ENCODE measurements at regions not wholly inside any gene's neighbourhood (a gene's known extent, or its start where the extent isn't known, plus 50 kb on each side); places are given as distances from the start of the nearest gene placed in this dataset.

GRCh38 chr16:82364690-82365089, 194.7 kb upstream of the MPHOSPH6 start:
- Mint-ChIP-seq H3K27ac (no peak overlapping the region), H3K36me3 (no peaks in the 10 kb centered on the region), H3K4me1 (no peaks in the 10 kb centered on the region), H3K9me3 (no peaks in the 10 kb centered on the region), H3K4me3 (no peak overlapping the region), H3K27me3 (no peaks in the 10 kb centered on the region)
- no peak for ATAC-seq

- Mint-ChIP-seq H3K9me3 (no peaks in the 10 kb centered on the region), H3K27ac (no peak overlapping the region), H3K27me3 (peaks cover 7% of the 10 kb centered on the region), H3K4me1 (no peaks in the 10 kb centered on the region), H3K4me3 (no peak overlapping the region), H3K36me3 (no peaks in the 10 kb centered on the region)
- no peak for ATAC-seq
Observed at GRCh38 chr16:82363026-82363816, 193.2 kb upstream of the MPHOSPH6 start.

- no peak overlapping the region for H3K27ac Mint-ChIP-seq
- no peaks in the 10 kb centered on the region for H3K9me3 Mint-ChIP-seq
- H3K4me1 Mint-ChIP-seq: no peaks in the 10 kb centered on the region
- ATAC-seq: no peak
- peaks cover 15% of the 10 kb centered on the region for H3K27me3 Mint-ChIP-seq
- no peaks in the 10 kb centered on the region for H3K36me3 Mint-ChIP-seq
- no peak overlapping the region for H3K4me3 Mint-ChIP-seq
Observed at GRCh38 chr16:82361885-82362284, 191.9 kb upstream of the MPHOSPH6 start.

DNA sequence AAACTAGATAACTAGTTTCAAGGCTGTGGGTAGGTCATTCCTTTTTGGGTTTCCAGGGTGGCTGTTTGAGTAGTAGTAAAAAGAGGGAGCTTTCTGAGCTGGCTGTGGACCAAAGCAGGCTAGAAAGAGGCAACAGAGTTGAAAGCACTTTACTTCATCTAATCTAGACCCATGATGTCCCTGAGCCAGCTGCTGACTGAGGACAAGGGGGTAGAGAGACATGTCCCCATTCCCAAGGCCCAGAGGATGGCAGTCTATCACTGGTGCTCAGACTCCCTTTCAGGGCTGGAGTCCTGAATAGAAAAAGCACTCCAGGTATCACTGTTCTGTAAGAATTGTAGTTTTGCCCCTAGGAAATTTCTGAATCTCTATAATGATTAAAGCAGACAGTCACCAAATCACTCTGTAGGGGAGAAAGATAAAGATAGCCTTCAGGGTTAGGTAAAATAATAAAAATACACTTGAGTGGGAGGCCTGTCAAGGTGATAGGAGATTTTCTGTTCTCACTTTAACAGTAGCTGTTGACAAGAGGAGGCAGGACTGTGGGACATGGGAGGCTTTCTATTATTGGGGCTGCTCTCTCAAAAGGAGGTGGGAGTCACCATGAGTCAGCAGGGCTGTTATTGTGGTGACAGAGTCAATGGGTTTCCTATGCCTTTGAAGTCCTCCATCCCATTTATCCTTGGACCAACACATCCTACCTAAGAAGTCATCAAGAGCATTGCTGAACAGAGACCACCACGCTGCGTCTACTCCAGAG, 190.2 kb upstream of the MPHOSPH6 start:
- Mint-ChIP-seq H3K36me3 (no peaks in the 10 kb centered on the region), H3K9me3 (peaks cover 3% of the 10 kb centered on the region), H3K4me1 (no peaks in the 10 kb centered on the region), H3K4me3 (no peak overlapping the region), H3K27me3 (peaks cover 17% of the 10 kb centered on the region), H3K27ac (no peak overlapping the region)
- no peak for ATAC-seq

DNA sequence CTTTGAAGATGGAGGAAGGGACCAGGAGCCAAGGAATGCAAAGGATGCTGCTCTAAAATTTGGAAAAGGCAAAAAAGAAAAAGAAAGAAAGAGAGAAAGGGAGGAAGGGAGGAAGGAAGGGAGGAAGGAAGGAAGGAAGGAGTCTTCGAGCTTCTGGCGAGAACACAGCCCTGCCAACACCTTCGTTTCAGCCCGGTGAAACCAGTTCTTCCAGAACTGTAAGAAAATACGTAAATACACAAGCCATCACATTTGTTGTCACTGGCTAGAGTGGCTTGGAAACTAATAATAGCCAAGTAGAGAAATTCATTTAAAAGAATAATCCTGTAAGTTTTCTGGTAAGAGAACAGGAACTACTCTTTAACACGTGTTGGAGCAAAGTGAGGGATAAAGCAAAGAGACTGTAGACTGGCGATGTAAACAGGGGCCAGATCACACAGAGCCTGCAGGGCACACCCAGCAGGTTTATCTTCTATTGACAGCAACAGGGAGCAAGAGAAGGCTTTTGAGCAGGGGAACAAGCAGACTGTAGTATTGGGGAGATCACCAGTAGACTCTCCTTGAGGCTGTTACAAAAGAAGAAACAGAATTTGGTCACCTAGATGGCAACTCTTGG, 188.7 kb upstream of the MPHOSPH6 start:
- H3K4me1 Mint-ChIP-seq: no peaks in the 10 kb centered on the region
- no peak overlapping the region for H3K27ac Mint-ChIP-seq
- H3K9me3 Mint-ChIP-seq: peaks cover 3% of the 10 kb centered on the region
- H3K36me3 Mint-ChIP-seq: no peaks in the 10 kb centered on the region
- peaks cover 23% of the 10 kb centered on the region for H3K27me3 Mint-ChIP-seq
- no peak for ATAC-seq
- no peak overlapping the region for H3K4me3 Mint-ChIP-seq

- peak; percentile 43 for ATAC-seq
Observed at GRCh38 chr16:82358161-82358560, 188.1 kb upstream of the MPHOSPH6 start.

DNA sequence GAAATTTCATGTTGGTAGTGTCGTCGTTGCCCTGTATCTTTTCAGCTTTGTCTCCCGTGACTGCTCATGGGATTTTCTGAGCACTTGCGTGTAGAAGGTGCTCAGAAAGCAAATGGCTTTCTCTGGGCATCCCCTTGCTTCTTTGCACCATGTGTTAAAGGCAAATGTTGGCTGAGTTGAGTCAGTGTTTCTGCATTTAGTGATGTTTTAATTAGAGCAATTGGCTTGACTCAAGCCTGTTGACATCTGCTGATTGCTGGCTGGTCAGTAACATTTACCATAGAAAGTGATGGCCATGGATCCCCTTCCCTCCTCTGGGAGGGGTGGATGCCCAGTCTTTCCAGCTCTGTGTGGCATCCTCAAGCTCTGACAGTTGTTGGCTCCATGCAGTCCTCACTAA, 187.2 kb upstream of the MPHOSPH6 start:
- Mint-ChIP-seq H3K27me3 (peaks cover 24% of the 10 kb centered on the region), H3K9me3 (peaks cover 3% of the 10 kb centered on the region), H3K27ac (no peak overlapping the region), H3K4me1 (no peaks in the 10 kb centered on the region), H3K36me3 (no peaks in the 10 kb centered on the region), H3K4me3 (no peak overlapping the region)
- no peak for ATAC-seq

More at GRCh38 chr16:82358161-82358560, 188.1 kb upstream of the MPHOSPH6 start:
- H3K27me3 Mint-ChIP-seq: peaks cover 24% of the 10 kb centered on the region
- peaks cover 3% of the 10 kb centered on the region for H3K9me3 Mint-ChIP-seq
- H3K4me1 Mint-ChIP-seq: no peaks in the 10 kb centered on the region
- no peak overlapping the region for H3K4me3 Mint-ChIP-seq
- no peaks in the 10 kb centered on the region for H3K36me3 Mint-ChIP-seq
- H3K27ac Mint-ChIP-seq: no peak overlapping the region

DNA sequence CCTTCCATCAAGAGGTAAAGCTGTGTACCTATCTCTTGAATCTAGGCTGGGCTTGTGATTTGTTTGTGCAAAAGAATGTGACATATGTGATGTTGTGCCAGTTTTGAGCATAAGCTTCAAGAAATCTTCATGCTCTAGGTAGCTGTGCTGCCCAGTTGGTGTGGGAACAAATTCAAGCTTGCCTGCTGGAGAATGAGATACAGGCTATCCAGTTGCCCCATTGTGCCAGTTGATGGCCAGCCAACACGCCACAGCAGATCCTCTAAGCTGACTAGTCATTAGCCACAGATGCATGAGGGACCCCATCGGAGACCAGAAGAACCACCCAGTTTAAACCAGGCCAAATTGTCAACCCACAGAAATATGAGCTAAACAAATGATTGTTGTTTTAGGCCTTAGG, 180.5 kb upstream of the MPHOSPH6 start:
- Mint-ChIP-seq H3K4me3 (no peak overlapping the region), H3K4me1 (no peaks in the 10 kb centered on the region), H3K9me3 (peaks cover 2% of the 10 kb centered on the region), H3K27ac (no peak overlapping the region), H3K36me3 (no peaks in the 10 kb centered on the region), H3K27me3 (peaks cover 7% of the 10 kb centered on the region)
- ATAC-seq: no peak

DNA sequence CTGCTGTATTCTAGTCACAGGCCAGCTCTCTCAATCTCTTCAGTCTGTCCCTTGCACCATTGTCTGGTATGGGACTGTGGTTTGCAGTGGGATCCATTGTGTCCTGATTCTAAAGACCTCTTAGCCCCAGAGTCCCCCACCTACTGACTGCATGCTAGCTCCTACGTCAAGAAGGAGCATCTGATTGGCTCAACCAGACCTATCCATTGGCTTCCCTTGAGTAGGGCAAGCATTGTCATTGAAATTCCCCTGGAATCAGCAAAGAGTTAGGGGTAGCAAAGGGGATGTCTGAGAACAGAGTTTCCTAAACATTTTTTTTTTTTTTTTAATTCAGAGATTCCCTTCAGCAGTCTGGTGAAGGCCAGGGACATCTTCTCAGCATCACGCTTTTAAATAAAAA, 175.3 kb upstream of the MPHOSPH6 start:
- Mint-ChIP-seq H3K4me1 (no peaks in the 10 kb centered on the region), H3K27me3 (peaks cover 6% of the 10 kb centered on the region), H3K4me3 (no peak overlapping the region), H3K27ac (no peak overlapping the region), H3K36me3 (no peaks in the 10 kb centered on the region), H3K9me3 (no peaks in the 10 kb centered on the region)
- ATAC-seq: no peak

- peaks cover 14% of the 10 kb centered on the region for H3K27me3 Mint-ChIP-seq
- no peak overlapping the region for H3K4me3 Mint-ChIP-seq
- no peak overlapping the region for H3K27ac Mint-ChIP-seq
- no peaks in the 10 kb centered on the region for H3K4me1 Mint-ChIP-seq
- no peaks in the 10 kb centered on the region for H3K36me3 Mint-ChIP-seq
- no peaks in the 10 kb centered on the region for H3K9me3 Mint-ChIP-seq
- peak; percentile 34 for ATAC-seq
Observed at GRCh38 chr16:82344157-82344556, 174.1 kb upstream of the MPHOSPH6 start.

- Mint-ChIP-seq H3K36me3 (no peaks in the 10 kb centered on the region), H3K4me3 (no peak overlapping the region), H3K27me3 (peaks cover 35% of the 10 kb centered on the region), H3K9me3 (no peaks in the 10 kb centered on the region), H3K4me1 (no peaks in the 10 kb centered on the region), H3K27ac (no peak overlapping the region)
- ATAC-seq: no peak
Observed at GRCh38 chr16:82341146-82341669, 171.2 kb upstream of the MPHOSPH6 start.

GRCh38 chr16:82340531-82340930, 170.5 kb upstream of the MPHOSPH6 start:
- no peak overlapping the region for H3K27ac Mint-ChIP-seq
- peaks cover 42% of the 10 kb centered on the region for H3K27me3 Mint-ChIP-seq
- H3K4me1 Mint-ChIP-seq: no peaks in the 10 kb centered on the region
- no peaks in the 10 kb centered on the region for H3K36me3 Mint-ChIP-seq
- H3K9me3 Mint-ChIP-seq: no peaks in the 10 kb centered on the region
- ATAC-seq: no peak
- no peak overlapping the region for H3K4me3 Mint-ChIP-seq

DNA sequence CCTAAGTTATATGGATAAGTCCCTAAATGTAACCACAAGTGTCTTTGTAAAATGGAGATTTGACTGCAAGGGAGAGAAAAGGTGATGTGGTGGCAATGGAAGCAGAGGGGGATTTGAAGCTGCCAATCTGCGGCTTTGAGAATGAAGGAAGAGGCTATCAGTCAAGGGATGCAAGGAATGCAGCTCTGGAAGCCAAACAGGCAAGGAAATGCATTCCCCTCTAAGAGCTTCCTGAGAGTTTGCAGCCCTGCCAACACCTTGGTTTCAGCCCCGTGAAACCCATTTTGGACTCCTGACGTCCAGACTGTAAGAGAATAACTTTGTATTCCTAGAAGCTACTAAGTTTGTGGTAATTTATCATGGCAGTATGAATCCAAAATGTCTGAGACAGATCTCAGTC, 167.3 kb upstream of the MPHOSPH6 start:
- Mint-ChIP-seq H3K36me3 (no peaks in the 10 kb centered on the region), H3K4me1 (no peaks in the 10 kb centered on the region), H3K27ac (no peak overlapping the region), H3K4me3 (no peak overlapping the region), H3K9me3 (no peaks in the 10 kb centered on the region), H3K27me3 (peaks cover 42% of the 10 kb centered on the region)
- ATAC-seq: no peak

- Mint-ChIP-seq H3K27ac (no peak overlapping the region), H3K4me1 (no peaks in the 10 kb centered on the region), H3K36me3 (no peaks in the 10 kb centered on the region), H3K27me3 (peaks cover 16% of the 10 kb centered on the region), H3K9me3 (no peaks in the 10 kb centered on the region), H3K4me3 (no peak overlapping the region)
- ATAC-seq: no peak
Observed at GRCh38 chr16:82331974-82332750, 162.1 kb upstream of the MPHOSPH6 start.

GRCh38 chr16:82331397-82331796, 161.4 kb upstream of the MPHOSPH6 start:
- no peaks in the 10 kb centered on the region for H3K4me1 Mint-ChIP-seq
- peaks cover 9% of the 10 kb centered on the region for H3K27me3 Mint-ChIP-seq
- no peak overlapping the region for H3K27ac Mint-ChIP-seq
- no peaks in the 10 kb centered on the region for H3K36me3 Mint-ChIP-seq
- peaks cover 3% of the 10 kb centered on the region for H3K9me3 Mint-ChIP-seq
- H3K4me3 Mint-ChIP-seq: no peak overlapping the region
- no peak for ATAC-seq
